Activated T-helper 2 cell treated with anti-CD3 and anti-CD28 coated beads, Interferon-gamma antibody, Interleukin-2, Interleukin-4, amounts not matched to agents 10 μg/mL and 5 μg/mL and 100 μg/mL, durations not matched to agents 14 hours and 24 hours and 36 hours (primary cell): ENCODE measurements at regions not wholly inside any gene's neighbourhood (a gene's known extent, or its start where the extent isn't known, plus 50 kb on each side); places are given as distances from the start of the nearest gene placed in this dataset.

ENCODE experiments used
- DNase-seq: peaks from one replicate; pipeline ENCODE4 v3.0.0; 2021; ENCODE audit warnings: low spot score
- H3K27ac Mint-ChIP-seq: one replicate; pipeline ENCODE4 v1.8.0; 2021; ENCODE audit warnings: mixed read lengths
- H3K27me3 Mint-ChIP-seq: one replicate; pipeline ENCODE4 v1.8.0; 2021; ENCODE audit warnings: low read depth, mixed read lengths
- H3K36me3 Mint-ChIP-seq: one replicate; pipeline ENCODE4 v1.8.0; 2021; ENCODE audit warnings: low read depth, mixed read lengths
- H3K4me1 Mint-ChIP-seq: one replicate; pipeline ENCODE4 v1.8.0; 2021; ENCODE audit warnings: low read depth, mixed read lengths
- H3K4me3 Mint-ChIP-seq: one replicate; pipeline ENCODE4 v1.8.0; 2021; ENCODE audit warnings: low read depth, mild to moderate bottlenecking, moderate library complexity, mixed read lengths
- H3K9me3 Mint-ChIP-seq: one replicate; pipeline ENCODE4 v1.8.0; 2021; ENCODE audit warnings: mixed read lengths
- intact Hi-C: fragments of 100-400 bp; cut with micrococcal nuclease; formaldehyde crosslinking; loops from one replicate; pipeline ENCODE4 v1.15.1; 2023

GRCh38 chr15:96695426-96695825 lies 364.9 kb downstream of the NR2F2 start:
- H3K4me3 Mint-ChIP-seq: no peak overlapping the region
- no peak overlapping the region for H3K27ac Mint-ChIP-seq
- DNase-seq: no peak
- no peaks in the 10 kb centered on the region for H3K27me3 Mint-ChIP-seq
- no peaks in the 10 kb centered on the region for H3K4me1 Mint-ChIP-seq
- intact Hi-C loops: no loop called here
- H3K36me3 Mint-ChIP-seq: no peaks in the 10 kb centered on the region
- no peaks in the 10 kb centered on the region for H3K9me3 Mint-ChIP-seq

DNA sequence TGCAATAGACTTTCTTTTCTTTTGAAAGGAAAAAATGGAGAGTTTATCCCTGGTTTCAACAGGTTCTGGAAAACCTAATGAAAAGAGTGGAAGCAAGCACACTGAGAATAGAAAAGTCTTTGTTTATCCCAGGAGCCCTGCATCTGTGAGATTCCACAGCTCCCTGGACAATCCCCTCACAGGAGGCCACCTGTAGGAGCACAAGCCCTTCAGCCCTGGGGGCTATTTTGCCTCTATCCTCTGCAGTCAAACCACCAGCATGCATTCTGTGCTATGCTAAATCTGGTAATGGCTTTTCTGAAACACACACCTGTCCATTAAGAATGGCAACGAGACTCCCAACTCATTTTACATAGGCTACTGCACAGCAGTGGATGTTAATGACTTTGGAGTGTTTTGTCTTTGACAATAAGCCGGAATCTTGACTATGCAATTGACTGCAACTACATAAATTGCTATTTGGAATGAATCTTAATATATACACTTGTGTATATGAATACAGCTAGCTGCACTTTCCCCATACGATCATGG lies 369.4 kb downstream of the NR2F2 start:
- no peaks in the 10 kb centered on the region for H3K9me3 Mint-ChIP-seq
- no peaks in the 10 kb centered on the region for H3K4me1 Mint-ChIP-seq
- no peak overlapping the region for H3K27ac Mint-ChIP-seq
- H3K36me3 Mint-ChIP-seq: no peaks in the 10 kb centered on the region
- no peaks in the 10 kb centered on the region for H3K27me3 Mint-ChIP-seq
- no peak overlapping the region for H3K4me3 Mint-ChIP-seq
- intact Hi-C loops: no loop called here
- no peak for DNase-seq

GRCh38 chr15:96700555-96700954 lies 370.1 kb downstream of the NR2F2 start:
- Mint-ChIP-seq H3K27ac (no peak overlapping the region), H3K4me1 (no peaks in the 10 kb centered on the region), H3K9me3 (no peaks in the 10 kb centered on the region), H3K4me3 (no peak overlapping the region), H3K27me3 (no peaks in the 10 kb centered on the region), H3K36me3 (no peaks in the 10 kb centered on the region)
- intact Hi-C loops: no loop called here
- no peak for DNase-seq

GRCh38 chr15:96701443-96701842 lies 370.9 kb downstream of the NR2F2 start:
- Mint-ChIP-seq H3K4me3 (no peak overlapping the region), H3K36me3 (no peaks in the 10 kb centered on the region), H3K9me3 (no peaks in the 10 kb centered on the region), H3K4me1 (no peaks in the 10 kb centered on the region), H3K27me3 (no peaks in the 10 kb centered on the region), H3K27ac (no peak overlapping the region)
- intact Hi-C loops: no loop called here
- DNase-seq: no peak

- no peaks in the 10 kb centered on the region for H3K36me3 Mint-ChIP-seq
- DNase-seq: no peak
- no peaks in the 10 kb centered on the region for H3K4me1 Mint-ChIP-seq
- H3K4me3 Mint-ChIP-seq: no peak overlapping the region
- intact Hi-C loops: no loop called here
- H3K27me3 Mint-ChIP-seq: no peaks in the 10 kb centered on the region
- no peak overlapping the region for H3K27ac Mint-ChIP-seq
- no peaks in the 10 kb centered on the region for H3K9me3 Mint-ChIP-seq
These were observed 371.4 kb downstream of the NR2F2 start for GRCh38 chr15:96701877-96702276.

- intact Hi-C loops: no loop called here
- Mint-ChIP-seq H3K4me3 (no peak overlapping the region), H3K27ac (no peak overlapping the region), H3K9me3 (no peaks in the 10 kb centered on the region), H3K27me3 (no peaks in the 10 kb centered on the region), H3K36me3 (no peaks in the 10 kb centered on the region), H3K4me1 (no peaks in the 10 kb centered on the region)
- DNase-seq: no peak
These were observed 372.1 kb downstream of the NR2F2 start for GRCh38 chr15:96702589-96702988.

DNA sequence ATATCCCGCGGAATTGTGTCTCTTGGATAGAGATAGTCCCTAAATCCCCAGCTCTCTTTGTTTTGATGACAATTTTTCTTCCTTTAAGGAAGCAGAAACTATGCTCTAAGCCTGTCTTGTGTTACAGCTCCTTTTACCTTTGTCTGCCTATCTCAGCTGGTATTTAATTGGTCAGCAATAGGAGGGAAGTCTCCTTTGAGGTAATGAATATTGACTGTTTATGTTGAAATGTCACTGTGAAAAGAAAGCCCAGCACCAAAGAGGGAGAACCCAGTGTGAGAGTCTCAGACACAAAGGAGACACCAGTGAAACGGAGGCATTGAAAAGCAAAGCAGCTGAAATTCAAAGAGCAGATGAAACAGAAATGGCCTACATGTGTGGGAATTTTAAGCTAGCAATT lies 372.6 kb downstream of the NR2F2 start:
- Mint-ChIP-seq H3K4me1 (no peaks in the 10 kb centered on the region), H3K9me3 (no peaks in the 10 kb centered on the region), H3K4me3 (no peak overlapping the region), H3K27ac (no peak overlapping the region), H3K27me3 (no peaks in the 10 kb centered on the region), H3K36me3 (no peaks in the 10 kb centered on the region)
- no peak for DNase-seq
- intact Hi-C loops: no loop called here

DNA sequence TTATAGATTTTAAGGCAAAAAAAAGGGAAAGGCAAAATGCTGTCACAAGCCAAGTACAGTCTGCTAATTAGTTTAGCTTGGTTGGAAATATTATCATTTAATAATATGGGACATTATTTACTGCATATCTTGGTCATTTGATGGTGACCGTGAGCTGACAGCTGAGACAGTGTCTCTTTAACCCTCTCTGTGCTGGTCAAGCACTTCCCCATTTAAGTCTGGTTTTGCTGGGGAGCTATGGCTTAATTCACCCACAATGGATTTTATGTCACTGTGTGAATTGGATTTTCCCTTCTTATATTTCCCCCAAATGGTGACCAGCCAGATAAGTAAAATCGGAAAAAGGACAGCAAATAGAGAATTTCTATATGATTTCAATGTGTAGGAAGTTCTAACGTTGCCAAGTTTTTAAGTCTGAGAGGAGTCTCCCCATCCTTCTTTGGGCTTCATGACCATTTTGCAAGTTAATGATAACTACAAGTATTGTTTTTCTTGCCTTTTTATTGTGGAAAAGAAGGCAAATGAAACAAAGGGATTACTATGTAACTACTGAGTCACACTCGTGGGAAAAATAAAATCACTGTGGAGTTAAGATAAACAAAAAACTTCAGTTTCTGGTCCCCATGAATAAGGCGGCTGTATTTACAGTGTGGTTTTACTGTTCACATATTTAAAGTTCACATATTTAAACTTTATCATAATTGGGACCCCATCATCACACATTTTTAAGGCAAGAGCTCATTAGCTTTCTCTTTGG lies 373.5 kb downstream of the NR2F2 start:
- intact Hi-C loops: no loop called here
- no peak overlapping the region for H3K27ac Mint-ChIP-seq

GRCh38 chr15:96716075-96716474 lies 385.6 kb downstream of the NR2F2 start:
- Mint-ChIP-seq H3K36me3 (no peaks in the 10 kb centered on the region), H3K4me1 (no peaks in the 10 kb centered on the region), H3K4me3 (no peak overlapping the region), H3K9me3 (no peaks in the 10 kb centered on the region), H3K27me3 (no peaks in the 10 kb centered on the region), H3K27ac (no peak overlapping the region)
- DNase-seq: no peak
- intact Hi-C loops: no loop called here

More for the DNA sequence above, 373.5 kb downstream of the NR2F2 start:
- Mint-ChIP-seq H3K4me3 (no peak overlapping the region), H3K9me3 (no peaks in the 10 kb centered on the region), H3K36me3 (no peaks in the 10 kb centered on the region), H3K27me3 (no peaks in the 10 kb centered on the region), H3K4me1 (no peaks in the 10 kb centered on the region)
- DNase-seq: no peak

- intact Hi-C loops: no loop called here
- Mint-ChIP-seq H3K4me1 (no peaks in the 10 kb centered on the region), H3K27ac (no peak overlapping the region), H3K4me3 (no peak overlapping the region), H3K36me3 (no peaks in the 10 kb centered on the region), H3K27me3 (no peaks in the 10 kb centered on the region), H3K9me3 (no peaks in the 10 kb centered on the region)
- no peak for DNase-seq
These were observed 386.0 kb downstream of the NR2F2 start for GRCh38 chr15:96716478-96716877.

- Mint-ChIP-seq H3K36me3 (no peaks in the 10 kb centered on the region), H3K27me3 (no peaks in the 10 kb centered on the region), H3K4me3 (no peak overlapping the region), H3K27ac (no peak overlapping the region), H3K4me1 (no peaks in the 10 kb centered on the region), H3K9me3 (peaks cover under 1% of the 10 kb centered on the region)
- no peak for DNase-seq
- intact Hi-C loops: no loop called here
These were observed 389.8 kb downstream of the NR2F2 start for GRCh38 chr15:96720251-96720650.

DNA sequence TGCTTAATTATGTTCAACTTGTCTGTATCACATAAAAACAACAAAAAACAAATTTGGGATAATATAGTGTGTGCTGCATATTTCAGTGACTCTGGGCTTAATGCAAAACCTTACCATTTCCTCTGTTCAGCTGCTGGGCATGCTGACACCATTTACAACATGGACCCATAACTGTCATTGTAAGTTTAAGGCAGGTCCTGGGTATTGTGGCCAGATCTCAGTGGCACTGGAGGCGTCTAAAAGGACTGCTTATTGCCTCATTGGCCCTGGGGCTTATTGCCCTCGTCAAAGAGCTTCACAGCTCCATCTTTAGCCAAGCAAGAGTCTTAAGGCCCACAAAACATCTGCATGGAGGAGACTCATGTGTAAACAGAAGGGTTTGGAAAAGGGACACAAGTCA lies 390.2 kb downstream of the NR2F2 start:
- Mint-ChIP-seq H3K4me1 (no peaks in the 10 kb centered on the region), H3K9me3 (peaks cover 3% of the 10 kb centered on the region), H3K36me3 (no peaks in the 10 kb centered on the region), H3K27me3 (no peaks in the 10 kb centered on the region), H3K4me3 (no peak overlapping the region), H3K27ac (no peak overlapping the region)
- intact Hi-C loops: no loop called here
- no peak for DNase-seq

- H3K36me3 Mint-ChIP-seq: no peaks in the 10 kb centered on the region
- H3K9me3 Mint-ChIP-seq: peaks cover 3% of the 10 kb centered on the region
- H3K27me3 Mint-ChIP-seq: no peaks in the 10 kb centered on the region
- H3K27ac Mint-ChIP-seq: no peak overlapping the region
- H3K4me1 Mint-ChIP-seq: no peaks in the 10 kb centered on the region
- intact Hi-C loops: no loop called here
- DNase-seq: no peak
- H3K4me3 Mint-ChIP-seq: no peak overlapping the region
These were observed 398.1 kb downstream of the NR2F2 start for GRCh38 chr15:96728591-96728990.
